Endothelial cell of umbilical vein (primary cell): ENCODE measurements at regions not wholly inside any gene's neighbourhood (a gene's known extent, or its start where the extent isn't known, plus 50 kb on each side); places are given as distances from the start of the nearest gene placed in this dataset.

Source experiments
- BruUV-seq: library from RNA; stranded (reverse); fragments of 400-500 nt; replicated peaks from 2 replicates; lab custom pipeline; 2021; lab: Mats Ljungman, UMichigan
- CTCF ChIA-PET: fragments of 300-600, 350-600 bp; sonication (Branson Sonifier 250); formaldehyde crosslinking; loops from one replicate; lab custom pipeline; 2021; ENCODE audit warnings: antibody characterized with exemption, inconsistent platforms; lab: Charles Lee
- POLR2A ChIA-PET: fragments of 300-600, 350-600 bp; sonication (Branson Sonifier 250); formaldehyde crosslinking; loops from one replicate; lab custom pipeline; 2021; ENCODE audit warnings: antibody characterized with exemption, inconsistent platforms; lab: Charles Lee
- DNase-seq: peaks from one replicate; pipeline ENCODE4 v3.0.0-alpha.2; 2011; ENCODE audit warnings: low read depth, low spot score
- FAIRE-seq: peaks from 2 replicates; lab custom pipeline; 2011; peaks lifted over from hg19 to GRCh38; lab: Jason Lieb, UNC
- H2AFZ ChIP-seq: 2 replicates; pipeline ENCODE4 v1.6.0; 2012; ENCODE audit warnings: low read depth, low read length, control low read depth, inconsistent platforms
- H3K27ac ChIP-seq: 2 replicates; pipeline ENCODE4 v1.5.1; 2011; ENCODE audit warnings: low read depth, mild to moderate bottlenecking, control low read depth, low read length, moderate library complexity; ENCODE audit not compliant: insufficient read depth
- H3K27me3 ChIP-seq, 2 experiments: 2 replicates each; pipeline versions ENCODE4 v1.6.0 to v1.6.1; 2011; ENCODE audit warnings: low read length in 2 of 2, mixed read lengths in 1 of 2; ENCODE audit not compliant: control insufficient read depth in 2 of 2, insufficient read depth in 2 of 2
- H3K36me3 ChIP-seq, 2 experiments: 2 replicates in 1 of 2; 3 replicates in 1 of 2; pipeline ENCODE4 v1.5.1; 2011; ENCODE audit warnings: low read length in 2 of 2, mild to moderate bottlenecking in 1 of 2, moderate library complexity in 1 of 2; ENCODE audit not compliant: control insufficient read depth in 2 of 2, insufficient read depth in 2 of 2; ENCODE audit errors: extremely low read depth in 1 of 2
- H3K4me1 ChIP-seq: 3 replicates; pipeline ENCODE4 v1.5.1; 2011; ENCODE audit warnings: mild to moderate bottlenecking, low read length; ENCODE audit not compliant: control insufficient read depth, insufficient read depth; ENCODE audit errors: extremely low read depth
- H3K4me2 ChIP-seq: 2 replicates; pipeline ENCODE4 v1.6.1; 2011; ENCODE audit warnings: low read length, control low read depth, mixed read lengths; ENCODE audit not compliant: insufficient read depth
- H3K4me3 ChIP-seq, 3 experiments: fragments of 200-600 bp in 1 of 3; sonication (generic), shearing (Covaris generic) in 1 of 3; replicated peaks in 1 of 3; 2 replicates each; pipeline ENCODE4 v1.5.1; 2011 to 2016; ENCODE audit warnings: control low read depth in 3 of 3, low read length in 3 of 3, mild to moderate bottlenecking in 2 of 3, inconsistent platforms in 1 of 3, low read depth in 1 of 3, moderate library complexity in 1 of 3; ENCODE audit not compliant: insufficient read depth in 1 of 3
- H3K79me2 ChIP-seq: 2 replicates; pipeline ENCODE4 v1.6.0; 2012; ENCODE audit warnings: low read length, inconsistent platforms; ENCODE audit not compliant: control insufficient read depth, insufficient read depth
- H3K9ac ChIP-seq: replicated peaks from 2 replicates; pipeline ENCODE3; 2011; ENCODE audit warnings: low read length, control low read depth; ENCODE audit not compliant: insufficient read depth; ENCODE audit errors: extremely low read depth
- H3K9me1 ChIP-seq: replicated peaks from 3 replicates; pipeline ENCODE4 v1.6.0; 2011; ENCODE audit warnings: mild to moderate bottlenecking, low read length; ENCODE audit not compliant: control insufficient read depth, insufficient read depth; ENCODE audit errors: extremely low read depth
- H3K9me3 ChIP-seq: replicated peaks from 2 replicates; pipeline ENCODE4 v1.5.1; 2012; ENCODE audit warnings: low read length, inconsistent platforms; ENCODE audit not compliant: control insufficient read depth, insufficient read depth
- H4K20me1 ChIP-seq: replicated peaks from 2 replicates; pipeline ENCODE3; 2011; ENCODE audit warnings: mild to moderate bottlenecking, low read length; ENCODE audit not compliant: control insufficient read depth, insufficient read depth; ENCODE audit errors: extremely low read depth
- EZH2 ChIP-seq: IDR thresholded peaks from 2 replicates; pipeline ENCODE4 v1.6.1; 2012; ENCODE audit warnings: borderline replicate concordance, low read depth, mild to moderate bottlenecking, moderate library complexity, low read length, inconsistent platforms; ENCODE audit not compliant: severe bottlenecking
- FOS ChIP-seq: IDR thresholded peaks from 2 replicates; pipeline ENCODE4 v1.6.1; 2011; ENCODE audit warnings: mild to moderate bottlenecking, low read length, moderate library complexity, borderline replicate concordance; ENCODE audit not compliant: insufficient read depth
- GATA2 ChIP-seq: IDR thresholded peaks from 2 replicates; pipeline ENCODE4 v1.7.0; 2011; ENCODE audit warnings: low read depth, mild to moderate bottlenecking, moderate library complexity, mixed read lengths, low read length; ENCODE audit not compliant: insufficient read length, insufficient read depth
- JUN ChIP-seq: IDR thresholded peaks from 2 replicates; pipeline ENCODE4 v1.6.1; 2011; ENCODE audit warnings: borderline replicate concordance, low read depth; ENCODE audit not compliant: insufficient read length, insufficient read depth
- MYC ChIP-seq: IDR thresholded peaks from one replicate; pipeline ENCODE4 v1.6.1; 2011; ENCODE audit warnings: mild to moderate bottlenecking, low read depth, low read length
- POLR2A ChIP-seq: IDR thresholded peaks from 2 replicates; pipeline ENCODE4 v1.6.1; 2012; ENCODE audit warnings: low read depth, mild to moderate bottlenecking, control low read depth, low read length
- POLR2AphosphoS5 ChIP-seq: IDR thresholded peaks from 2 replicates; pipeline ENCODE4 v1.6.1; 2012; ENCODE audit warnings: low read depth, mild to moderate bottlenecking, control low read depth, low read length, moderate library complexity; ENCODE audit not compliant: insufficient read depth
- dilution Hi-C: fragments of 300-500 bp; cut with MboI; formaldehyde crosslinking; loops from one replicate; pipeline ENCODE4 v1.15.0; 2019; ENCODE audit warnings: low sequenced_read_pairs; ENCODE audit not compliant: extremely low pct_ligation_motif_present
- intact Hi-C: fragments of 100-400 bp; cut with micrococcal nuclease; formaldehyde crosslinking; loops from one replicate; pipeline ENCODE4 v1.10.0; 2022
- TF ChIP-seq, protein P1 (sequence below), 2 donors: IDR thresholded peaks; 1 replicate in 1 of 2; 2 replicates in 1 of 2; pipeline ENCODE4 v1.5.1; 2011; ENCODE audit warnings: low read length in 2 of 2, mild to moderate bottlenecking in 2 of 2, moderate library complexity in 2 of 2, control low read depth in 1 of 2, inconsistent platforms in 1 of 2, low read depth in 1 of 2; ENCODE audit not compliant: insufficient read depth in 1 of 2; ENCODE audit errors: extremely low read depth in 1 of 2
- TF ChIP-seq, protein P2 (sequence below): IDR thresholded peaks from 2 replicates; pipeline ENCODE4 v1.6.1; 2011; ENCODE audit not compliant: insufficient read depth, insufficient read length

GRCh38 chr6:145332011-145332410 lies 403.3 kb downstream of the EPM2A start:
- H3K4me3 ChIP-seq, result no peak overlapping the region
- H2AFZ ChIP-seq, result no peak overlapping the region
- ChIA-PET POLR2A (no interaction called here), CTCF (no interaction called here)
- no peaks in the 10 kb centered on the region for H3K9me3 ChIP-seq
- no peaks in the 10 kb centered on the region for H3K9me1 ChIP-seq
- no peak overlapping the region for H3K9ac ChIP-seq
- intact Hi-C loops (no loop called here), dilution Hi-C loops (no loop called here)
- H4K20me1 ChIP-seq, result no peaks in the 10 kb centered on the region
- no peaks in the 10 kb centered on the region for H3K4me1 ChIP-seq
- H3K4me2 ChIP-seq, result no peak overlapping the region
- no peaks in the 10 kb centered on the region for H3K27me3 ChIP-seq
- BruUV-seq, result no TSS peak
- no peak overlapping the region for H3K27ac ChIP-seq
- FAIRE-seq, result no peak
- TF ChIP-seq POLR2A (no peak), FOS (no peak), JUN (no peak), MYC (no peak), GATA2 (no peak), EZH2 (no peak), POLR2AphosphoS5 (no peak)
- TF ChIP-seq, protein P1, sequence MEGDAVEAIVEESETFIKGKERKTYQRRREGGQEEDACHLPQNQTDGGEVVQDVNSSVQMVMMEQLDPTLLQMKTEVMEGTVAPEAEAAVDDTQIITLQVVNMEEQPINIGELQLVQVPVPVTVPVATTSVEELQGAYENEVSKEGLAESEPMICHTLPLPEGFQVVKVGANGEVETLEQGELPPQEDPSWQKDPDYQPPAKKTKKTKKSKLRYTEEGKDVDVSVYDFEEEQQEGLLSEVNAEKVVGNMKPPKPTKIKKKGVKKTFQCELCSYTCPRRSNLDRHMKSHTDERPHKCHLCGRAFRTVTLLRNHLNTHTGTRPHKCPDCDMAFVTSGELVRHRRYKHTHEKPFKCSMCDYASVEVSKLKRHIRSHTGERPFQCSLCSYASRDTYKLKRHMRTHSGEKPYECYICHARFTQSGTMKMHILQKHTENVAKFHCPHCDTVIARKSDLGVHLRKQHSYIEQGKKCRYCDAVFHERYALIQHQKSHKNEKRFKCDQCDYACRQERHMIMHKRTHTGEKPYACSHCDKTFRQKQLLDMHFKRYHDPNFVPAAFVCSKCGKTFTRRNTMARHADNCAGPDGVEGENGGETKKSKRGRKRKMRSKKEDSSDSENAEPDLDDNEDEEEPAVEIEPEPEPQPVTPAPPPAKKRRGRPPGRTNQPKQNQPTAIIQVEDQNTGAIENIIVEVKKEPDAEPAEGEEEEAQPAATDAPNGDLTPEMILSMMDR (IDR thresholded peaks at IDR 0.05; ENCODE audit: extremely low read depth in 1 of 2, insufficient read depth in 1 of 2, low read depth in 1 of 2, low read length in 2 of 2), result no peak
- TF ChIP-seq, protein P2, sequence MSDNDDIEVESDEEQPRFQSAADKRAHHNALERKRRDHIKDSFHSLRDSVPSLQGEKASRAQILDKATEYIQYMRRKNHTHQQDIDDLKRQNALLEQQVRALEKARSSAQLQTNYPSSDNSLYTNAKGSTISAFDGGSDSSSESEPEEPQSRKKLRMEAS, result no peak
- H3K79me2 ChIP-seq, result no peaks in the 10 kb centered on the region
- no peaks in the 10 kb centered on the region for H3K36me3 ChIP-seq
- DNase-seq, result no peak
